ENCODE measurements at regions not wholly inside any gene's neighbourhood (a gene's known extent, or its start where the extent isn't known, plus 50 kb on each side); places are given as distances from the start of the nearest gene placed in this dataset.
"Not testable (repeated sequence)": the region's sequence is repeated elsewhere in the genome, so short reads cannot be mapped to it uniquely, and the experiment has no call there.

DNA sequence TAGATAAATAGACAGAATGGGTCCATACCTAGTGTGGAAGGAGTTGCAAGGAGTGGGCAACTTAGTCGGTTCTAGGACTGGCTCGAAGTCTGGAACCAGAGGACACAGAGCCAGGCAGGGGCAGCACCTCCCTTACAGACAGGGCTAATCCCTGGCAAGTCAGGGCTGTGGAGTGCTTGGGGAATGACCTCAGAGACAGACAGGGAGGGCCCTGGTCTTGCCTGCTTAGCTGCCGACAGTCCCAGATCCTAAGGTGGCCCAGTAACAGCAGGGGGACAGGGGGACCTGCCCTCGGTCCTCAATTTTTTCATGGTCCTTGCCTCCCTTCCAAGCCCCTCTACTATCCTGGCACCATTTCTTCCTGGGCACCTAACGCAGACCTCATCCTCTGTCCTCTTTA lies 222.4 kb upstream of the TNC start:
- intact Hi-C loops (cut with DNase I) = no loop called here
- no peak for DNase-seq (ENCODE audit: low spot score)
- peaks cover 3% of the 10 kb centered on the region for H3K4me1 ChIP-seq (replicated peaks)
- H3K4me3 ChIP-seq = no peak overlapping the region
- no peak for TF ChIP-seq POLR2AphosphoS5 (IDR thresholded peaks at IDR 0.05)
- TF ChIP-seq, protein P1, sequence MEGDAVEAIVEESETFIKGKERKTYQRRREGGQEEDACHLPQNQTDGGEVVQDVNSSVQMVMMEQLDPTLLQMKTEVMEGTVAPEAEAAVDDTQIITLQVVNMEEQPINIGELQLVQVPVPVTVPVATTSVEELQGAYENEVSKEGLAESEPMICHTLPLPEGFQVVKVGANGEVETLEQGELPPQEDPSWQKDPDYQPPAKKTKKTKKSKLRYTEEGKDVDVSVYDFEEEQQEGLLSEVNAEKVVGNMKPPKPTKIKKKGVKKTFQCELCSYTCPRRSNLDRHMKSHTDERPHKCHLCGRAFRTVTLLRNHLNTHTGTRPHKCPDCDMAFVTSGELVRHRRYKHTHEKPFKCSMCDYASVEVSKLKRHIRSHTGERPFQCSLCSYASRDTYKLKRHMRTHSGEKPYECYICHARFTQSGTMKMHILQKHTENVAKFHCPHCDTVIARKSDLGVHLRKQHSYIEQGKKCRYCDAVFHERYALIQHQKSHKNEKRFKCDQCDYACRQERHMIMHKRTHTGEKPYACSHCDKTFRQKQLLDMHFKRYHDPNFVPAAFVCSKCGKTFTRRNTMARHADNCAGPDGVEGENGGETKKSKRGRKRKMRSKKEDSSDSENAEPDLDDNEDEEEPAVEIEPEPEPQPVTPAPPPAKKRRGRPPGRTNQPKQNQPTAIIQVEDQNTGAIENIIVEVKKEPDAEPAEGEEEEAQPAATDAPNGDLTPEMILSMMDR (IDR thresholded peaks at IDR 0.05) = no peak
- TF ChIP-seq POLR2A (IDR thresholded peaks at IDR 0.05) = no peak
- no peaks in the 10 kb centered on the region for H3K27me3 ChIP-seq (replicated peaks; ENCODE audit: insufficient read depth)
- 95% methylated on average over 5 of the region's 5 CpGs for WGBS
- no peak overlapping the region for H3K27ac ChIP-seq
- no peaks in the 10 kb centered on the region for H3K36me3 ChIP-seq
- H3K9me3 ChIP-seq = no peaks in the 10 kb centered on the region

DNA sequence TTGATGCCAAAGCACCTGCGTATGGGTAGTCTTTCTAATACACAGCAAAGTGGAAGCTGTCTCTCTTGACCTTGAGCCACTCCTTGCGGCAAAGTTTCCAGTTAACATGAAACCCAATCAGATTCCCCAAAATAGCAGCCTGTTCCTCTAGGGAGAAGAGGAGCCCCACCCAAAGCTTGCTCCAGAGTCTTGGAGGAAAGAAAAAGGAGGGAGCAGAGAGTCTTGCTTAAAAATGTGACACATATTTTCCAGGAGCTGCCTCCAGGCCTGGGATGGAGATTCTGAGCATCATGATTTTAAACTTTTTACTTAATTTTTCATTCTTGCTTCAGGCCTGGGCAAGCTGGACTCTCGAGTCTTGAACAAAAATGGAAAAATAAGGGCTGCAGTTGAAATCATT lies 223.5 kb upstream of the TNC start:
- 60% methylated on average over 3 of the region's 3 CpGs for WGBS
- TF ChIP-seq POLR2AphosphoS5 (IDR thresholded peaks at IDR 0.05) (no peak), POLR2A (IDR thresholded peaks at IDR 0.05) (no peak)
- TF ChIP-seq, protein P1 (IDR thresholded peaks at IDR 0.05) = no peak
- Histone ChIP-seq H3K9me3 (no peaks in the 10 kb centered on the region), H3K27ac (no peak overlapping the region), H3K36me3 (no peaks in the 10 kb centered on the region), H3K4me1 (replicated peaks) (peaks cover 3% of the 10 kb centered on the region), H3K4me3 (no peak overlapping the region), H3K27me3 (replicated peaks; ENCODE audit: insufficient read depth) (no peaks in the 10 kb centered on the region)
- intact Hi-C loops (cut with DNase I) = no loop called here
- no peak for DNase-seq (ENCODE audit: low spot score)

DNA sequence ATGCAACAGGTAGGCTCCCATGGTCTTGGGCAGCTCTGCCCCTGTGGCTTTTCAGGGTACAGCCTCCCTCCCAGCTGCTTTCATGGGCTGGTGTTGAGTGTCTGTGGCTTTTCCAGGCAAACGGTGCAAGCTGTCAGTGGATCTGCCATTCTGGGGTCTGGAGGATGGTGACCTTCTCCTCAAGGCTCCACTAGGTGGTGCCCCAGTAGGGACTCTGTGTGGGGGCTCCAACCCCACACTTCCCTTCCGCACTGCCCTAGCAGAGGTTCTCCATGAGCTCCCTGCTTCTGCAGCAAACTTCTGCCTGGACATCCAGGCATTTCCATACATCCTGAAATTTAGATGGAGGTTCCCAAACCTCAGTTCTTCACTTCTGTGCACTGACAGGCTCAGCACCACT lies 229.8 kb upstream of the TNC start:
- H3K27me3 ChIP-seq (replicated peaks; ENCODE audit: insufficient read depth); H3K9me3 ChIP-seq; DNase-seq (ENCODE audit: low spot score); H3K4me1 ChIP-seq (replicated peaks); H3K4me3 ChIP-seq; intact Hi-C loops (cut with DNase I); H3K36me3 ChIP-seq; H3K27ac ChIP-seq: not testable (repeated sequence)
- WGBS = 100% methylated on average over 2 of the region's 2 CpGs

DNA sequence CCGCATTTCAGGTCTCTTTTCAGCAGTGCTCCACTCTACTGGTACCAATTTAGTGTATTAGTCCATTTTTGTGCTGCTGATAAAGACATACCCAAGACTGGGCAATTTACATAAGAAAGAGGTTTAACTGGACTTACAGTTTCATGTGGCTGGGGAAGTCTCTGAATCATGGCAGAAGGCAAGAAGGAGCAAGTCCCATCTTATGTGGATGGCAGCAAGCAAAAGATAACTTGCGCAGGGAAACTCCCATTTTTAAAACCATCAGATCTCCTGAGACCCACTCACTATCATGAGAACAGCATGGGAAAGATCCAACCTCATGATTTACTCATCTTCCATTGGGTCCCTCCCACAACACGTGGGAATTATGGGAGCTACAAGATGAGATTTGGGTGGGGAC lies 231.0 kb upstream of the TNC start:
- H3K27me3 ChIP-seq (replicated peaks; ENCODE audit: insufficient read depth); H3K27ac ChIP-seq; H3K9me3 ChIP-seq; intact Hi-C loops (cut with DNase I); H3K4me1 ChIP-seq (replicated peaks); DNase-seq (ENCODE audit: low spot score); H3K4me3 ChIP-seq; H3K36me3 ChIP-seq: not testable (repeated sequence)
- 93% methylated on average over 3 of the region's 3 CpGs for WGBS

DNA sequence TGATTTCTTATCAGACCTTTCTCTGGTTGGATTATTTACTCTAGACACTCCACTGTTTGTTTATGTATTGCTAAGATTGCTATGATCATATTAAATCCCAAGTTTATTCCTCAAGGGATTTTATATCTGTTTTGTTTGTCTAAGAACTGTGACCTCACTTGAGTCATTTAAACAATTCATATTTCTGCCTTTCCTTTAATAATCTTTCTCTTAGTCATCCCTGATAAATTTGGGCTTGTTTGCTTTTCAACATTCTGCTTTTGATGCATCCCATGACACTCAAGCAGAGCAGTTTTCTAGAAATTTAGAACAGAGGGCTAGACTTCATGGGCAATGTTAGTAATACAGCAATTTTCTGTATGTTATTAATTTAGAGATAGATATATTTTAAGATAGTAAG lies 231.6 kb upstream of the TNC start:
- TF ChIP-seq, protein P1 (IDR thresholded peaks at IDR 0.05) = no peak
- TF ChIP-seq POLR2A (IDR thresholded peaks at IDR 0.05) = no peak
- TF ChIP-seq POLR2AphosphoS5 (IDR thresholded peaks at IDR 0.05) = no peak
- H3K4me3 ChIP-seq = no peak overlapping the region
- no peaks in the 10 kb centered on the region for H3K27me3 ChIP-seq (replicated peaks; ENCODE audit: insufficient read depth)
- H3K27ac ChIP-seq = no peak overlapping the region
- H3K36me3 ChIP-seq = no peaks in the 10 kb centered on the region
- intact Hi-C loops (cut with DNase I) = no loop called here
- H3K4me1 ChIP-seq (replicated peaks) = no peaks in the 10 kb centered on the region
- H3K9me3 ChIP-seq = no peaks in the 10 kb centered on the region
- DNase-seq (ENCODE audit: low spot score) = no peak

DNA sequence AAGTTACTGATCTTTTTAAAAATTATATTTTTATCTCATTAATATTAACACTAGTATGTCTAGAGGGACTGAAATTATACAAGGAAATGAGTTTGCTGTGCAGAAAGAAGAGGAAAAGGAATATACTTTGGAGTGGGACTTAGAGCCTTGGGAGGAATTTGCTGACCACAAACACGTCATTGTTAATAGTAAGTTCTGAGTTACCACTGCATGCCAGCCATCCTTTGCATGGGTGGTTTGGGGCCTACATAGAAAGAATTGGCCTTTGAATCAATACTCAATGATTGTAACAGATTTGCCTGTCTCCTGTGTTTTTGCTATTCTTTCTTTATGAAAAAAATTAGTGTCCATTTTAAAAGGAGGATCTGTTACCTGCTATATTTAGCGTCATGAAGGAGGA lies 232.6 kb upstream of the TNC start:
- Histone ChIP-seq H3K27ac (no peak overlapping the region), H3K4me1 (replicated peaks) (no peaks in the 10 kb centered on the region), H3K9me3 (no peaks in the 10 kb centered on the region), H3K27me3 (replicated peaks; ENCODE audit: insufficient read depth) (no peaks in the 10 kb centered on the region), H3K36me3 (no peaks in the 10 kb centered on the region), H3K4me3 (no peak overlapping the region)
- WGBS = 95% methylated on average over 2 of the region's 2 CpGs
- no peak for DNase-seq (ENCODE audit: low spot score)
- intact Hi-C loops (cut with DNase I) = no loop called here
- no peak for TF ChIP-seq POLR2AphosphoS5 (IDR thresholded peaks at IDR 0.05)
- TF ChIP-seq POLR2A (IDR thresholded peaks at IDR 0.05) = no peak
- TF ChIP-seq, protein P1 (IDR thresholded peaks at IDR 0.05) = no peak

All from prostate gland (tissue), 2 donors.